Transverse colon (tissue), 4 donors: ENCODE measurements at regions not wholly inside any gene's neighbourhood (a gene's known extent, or its start where the extent isn't known, plus 50 kb on each side); places are given as distances from the start of the nearest gene placed in this dataset.
"Not testable (repeated sequence)": the region's sequence is repeated elsewhere in the genome, so short reads cannot be mapped to it uniquely, and the experiment has no call there.

ENCODE experiments used
- DNase-seq: peaks from one replicate; pipeline ENCODE4 v3.0.0-alpha.2; 2019
- H3K27ac ChIP-seq, 4 donors: fragments of 200-600 bp; sonication (generic); 2 replicates each; pipeline ENCODE4 v1.5.1; 2016 to 2018; ENCODE audit warnings: inconsistent platforms in 4 of 4
- H3K27me3 ChIP-seq: fragments of 200-600 bp; sonication (generic); 2 replicates; pipeline ENCODE4 v1.5.1; 2017; ENCODE audit warnings: inconsistent platforms
- H3K36me3 ChIP-seq, 4 donors: fragments of 200-600 bp; sonication (generic); 2 replicates each; pipeline ENCODE4 v1.5.1; 2017 to 2019; ENCODE audit warnings: inconsistent platforms in 4 of 4
- H3K4me1 ChIP-seq, 4 donors: fragments of 200-600 bp; sonication (generic); 2 replicates each; pipeline ENCODE4 v1.5.1; 2017 to 2020; ENCODE audit warnings: inconsistent platforms in 4 of 4
- H3K4me3 ChIP-seq, 4 donors: fragments of 200-600 bp; sonication (generic); 1 replicate in 1 of 4; 2 replicates in 3 of 4; pipeline versions ENCODE4 v1.5.1 to v1.6.1; 2017 to 2019; ENCODE audit warnings: inconsistent platforms in 4 of 4
- H3K9me3 ChIP-seq, 2 donors: fragments of 200-600 bp; sonication (generic); 2 replicates each; pipeline ENCODE4 v1.5.1; 2017 to 2019; ENCODE audit warnings: inconsistent platforms in 2 of 2
- EP300 ChIP-seq: sonication (generic); formaldehyde crosslinking; IDR thresholded peaks from one replicate; pipeline ENCODE4 v1.6.1; 2017; ENCODE audit warnings: antibody characterized with exemption, low read depth
- POLR2A ChIP-seq: fragments of 450-650 bp; IDR thresholded peaks from one replicate; pipeline ENCODE4 v1.6.1; 2016; ENCODE audit warnings: antibody characterized with exemption, mild to moderate bottlenecking, moderate library complexity
- POLR2AphosphoS5 ChIP-seq, 3 donors: sonication (generic); formaldehyde crosslinking; IDR thresholded peaks; one replicate each; pipeline ENCODE4 v1.6.1; 2016; ENCODE audit warnings: antibody characterized with exemption in 3 of 3
- WGBS, 2 donors: methylation state at CpG; one replicate each; pipeline ENCODE4 v1.1.5; 2018; ENCODE audit warnings: low coverage in 1 of 2; 5-methylcytosine and 5-hydroxymethylcytosine counted together
- in situ Hi-C, 4 donors: fragments of 200-750 bp; cut with MboI; loops; one replicate each; pipeline versions ENCODE4 v1.15.0 to v1.15.1; 2017; ENCODE audit warnings: low sequenced_read_pairs in 3 of 4, low pct_ligation_motif_present in 1 of 4, low pct_unique_long_range_greater_than_20kb in 1 of 4
- intact Hi-C: fragments of 100-400 bp; cut with DNase I; formaldehyde crosslinking; loops from one replicate; pipeline ENCODE4 v1.15.1; 2023; ENCODE audit warnings: low total_unique reads
- TF ChIP-seq, protein P1 (sequence below), 5 experiments: fragments of 200-600 bp in 3 of 5; fragments of 450-650 bp in 2 of 5; sonication (generic) in 3 of 5; IDR thresholded peaks; 1 replicate in 2 of 5; 2 replicates in 3 of 5; pipeline ENCODE4 v1.5.1; 2016 to 2017; ENCODE audit warnings: antibody characterized with exemption in 5 of 5, inconsistent platforms in 3 of 5, mild to moderate bottlenecking in 2 of 5, moderate library complexity in 1 of 5

DNA sequence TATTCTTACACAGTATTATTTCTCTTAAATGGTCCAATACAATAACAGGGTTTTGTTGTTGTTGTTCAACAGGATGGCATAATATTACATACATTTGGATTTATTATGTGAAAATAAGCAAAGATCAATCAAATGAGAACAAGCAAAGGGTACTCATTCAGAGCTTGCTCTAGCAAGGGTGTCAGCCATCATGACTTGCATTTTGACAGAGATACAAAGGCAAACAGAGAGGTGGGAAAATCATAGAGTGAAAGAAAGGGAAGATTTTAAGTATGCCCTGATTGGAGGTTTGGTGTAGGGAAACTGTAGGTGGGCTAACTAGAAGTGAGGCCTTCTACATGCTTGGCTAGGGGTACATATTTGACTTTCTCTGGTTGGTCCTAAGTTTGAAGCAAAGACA, 109.1 kb upstream of the BCHE start:
- H3K4me3 ChIP-seq = no peak overlapping the region
- no peaks in the 10 kb centered on the region for H3K9me3 ChIP-seq
- H3K4me1 ChIP-seq = no peaks in the 10 kb centered on the region
- no peak for DNase-seq
- intact Hi-C loops (no loop called here), in situ Hi-C loops (no loop called here)
- TF ChIP-seq POLR2A (no peak), EP300 (no peak), POLR2AphosphoS5 (IDR thresholded peaks at IDR 0.05) (no peak)
- TF ChIP-seq, protein P1, sequence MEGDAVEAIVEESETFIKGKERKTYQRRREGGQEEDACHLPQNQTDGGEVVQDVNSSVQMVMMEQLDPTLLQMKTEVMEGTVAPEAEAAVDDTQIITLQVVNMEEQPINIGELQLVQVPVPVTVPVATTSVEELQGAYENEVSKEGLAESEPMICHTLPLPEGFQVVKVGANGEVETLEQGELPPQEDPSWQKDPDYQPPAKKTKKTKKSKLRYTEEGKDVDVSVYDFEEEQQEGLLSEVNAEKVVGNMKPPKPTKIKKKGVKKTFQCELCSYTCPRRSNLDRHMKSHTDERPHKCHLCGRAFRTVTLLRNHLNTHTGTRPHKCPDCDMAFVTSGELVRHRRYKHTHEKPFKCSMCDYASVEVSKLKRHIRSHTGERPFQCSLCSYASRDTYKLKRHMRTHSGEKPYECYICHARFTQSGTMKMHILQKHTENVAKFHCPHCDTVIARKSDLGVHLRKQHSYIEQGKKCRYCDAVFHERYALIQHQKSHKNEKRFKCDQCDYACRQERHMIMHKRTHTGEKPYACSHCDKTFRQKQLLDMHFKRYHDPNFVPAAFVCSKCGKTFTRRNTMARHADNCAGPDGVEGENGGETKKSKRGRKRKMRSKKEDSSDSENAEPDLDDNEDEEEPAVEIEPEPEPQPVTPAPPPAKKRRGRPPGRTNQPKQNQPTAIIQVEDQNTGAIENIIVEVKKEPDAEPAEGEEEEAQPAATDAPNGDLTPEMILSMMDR (IDR thresholded peaks at IDR 0.05) = no peak
- H3K36me3 ChIP-seq = no peaks in the 10 kb centered on the region
- H3K27me3 ChIP-seq = no peaks in the 10 kb centered on the region
- no peak overlapping the region for H3K27ac ChIP-seq

DNA sequence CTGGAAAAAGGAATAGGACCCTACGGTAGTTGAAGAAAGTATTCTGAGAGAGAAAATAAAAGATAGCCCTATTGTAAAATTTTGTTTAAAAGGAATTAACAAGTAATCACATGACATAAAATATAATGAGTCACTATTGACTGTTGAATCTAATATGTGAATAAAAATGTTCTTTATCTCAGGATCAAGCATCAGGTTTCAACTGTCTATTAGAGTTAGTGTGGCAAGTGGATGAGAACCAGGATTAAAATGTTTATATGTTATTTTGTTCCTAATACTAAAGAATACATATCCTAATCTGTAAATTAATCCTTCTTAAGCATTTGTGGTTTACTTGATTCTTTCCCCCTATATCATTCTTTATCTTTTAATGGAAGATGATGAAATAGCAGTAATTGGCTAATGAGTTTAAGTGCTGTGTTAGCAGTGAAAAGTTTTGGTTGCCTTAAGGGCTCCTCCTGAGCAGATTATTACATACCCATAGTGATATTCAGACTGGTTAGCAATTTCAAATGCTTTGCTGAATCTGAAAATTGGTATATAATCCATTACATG, 101.8 kb upstream of the BCHE start:
- WGBS, 2 donors = 81 to 89% methylated on average over 1 of the region's 1 CpG
- Histone ChIP-seq H3K9me3 (peaks cover 0 to 4% of the 10 kb centered on the region in 2 donors), H3K4me1 (no peaks in the 10 kb centered on the region), H3K36me3 (no peaks in the 10 kb centered on the region), H3K27ac (no peak overlapping the region), H3K27me3 (no peaks in the 10 kb centered on the region), H3K4me3 (no peak overlapping the region)
- TF ChIP-seq, protein P1 (IDR thresholded peaks at IDR 0.05) = no peak
- no peak for TF ChIP-seq POLR2A
- no peak for TF ChIP-seq POLR2AphosphoS5 (IDR thresholded peaks at IDR 0.05)
- no peak for TF ChIP-seq EP300
- intact Hi-C loops (no loop called here), in situ Hi-C loops (no loop called here)
- no peak for DNase-seq

DNA sequence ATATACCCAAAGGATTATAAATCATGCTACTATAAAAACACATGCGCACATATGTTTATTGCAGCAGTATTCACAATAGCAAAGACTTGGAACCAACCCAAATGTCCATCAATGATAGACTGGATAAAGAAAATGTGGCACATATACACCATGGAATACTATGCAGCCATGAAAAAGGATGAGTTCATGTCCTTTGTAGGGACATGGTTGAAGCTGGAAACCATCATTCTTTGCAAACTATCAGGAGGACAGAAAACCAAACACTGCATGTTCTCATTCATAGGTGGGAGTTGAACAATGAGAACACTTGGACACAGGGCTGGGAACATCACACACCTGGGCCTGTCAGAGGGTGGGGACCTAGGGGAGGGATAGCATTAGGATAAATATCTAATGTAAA, 98.9 kb upstream of the BCHE start:
- DNase-seq, H3K4me1 ChIP-seq, H3K27ac ChIP-seq, intact Hi-C loops, H3K9me3 ChIP-seq, H3K4me3 ChIP-seq, H3K27me3 ChIP-seq, H3K36me3 ChIP-seq, in situ Hi-C loops: not testable (repeated sequence)
- 86 to 100% methylated on average over 1 of the region's 1 CpG for WGBS, 2 donors

DNA sequence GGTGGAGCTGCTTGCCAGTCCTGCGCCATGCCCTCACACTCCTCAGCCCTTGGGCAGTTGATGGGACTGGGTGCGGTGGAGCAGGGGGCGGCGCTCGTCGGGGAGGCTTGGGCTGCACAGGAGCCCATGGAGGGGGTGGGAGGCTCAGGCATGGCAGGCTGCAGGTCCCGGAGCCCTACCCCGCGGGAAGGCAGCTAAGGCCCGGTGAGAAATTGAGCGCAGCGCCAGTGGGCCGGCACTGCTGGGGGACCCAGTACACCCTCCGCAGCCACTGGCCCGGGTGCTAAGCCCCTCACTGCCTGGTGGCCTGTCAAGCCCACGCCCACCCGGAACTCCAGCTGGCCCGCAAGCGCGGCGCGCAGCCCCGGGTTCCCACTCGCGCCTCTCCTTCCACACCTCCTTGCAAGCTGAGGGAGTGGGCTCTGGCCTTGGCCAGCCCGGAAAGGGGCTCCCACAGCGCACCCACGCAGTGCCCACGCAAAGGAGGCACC, 87.1 kb upstream of the BCHE start:
- H3K36me3 ChIP-seq, H3K9me3 ChIP-seq, intact Hi-C loops, in situ Hi-C loops, H3K27me3 ChIP-seq, H3K27ac ChIP-seq, H3K4me1 ChIP-seq, H3K4me3 ChIP-seq, DNase-seq: not testable (repeated sequence)
- 95% methylated on average over 28 of the region's 29 CpGs; no CpG with 5 or more reads in 1 of the 2 donors for WGBS, 2 donors

DNA sequence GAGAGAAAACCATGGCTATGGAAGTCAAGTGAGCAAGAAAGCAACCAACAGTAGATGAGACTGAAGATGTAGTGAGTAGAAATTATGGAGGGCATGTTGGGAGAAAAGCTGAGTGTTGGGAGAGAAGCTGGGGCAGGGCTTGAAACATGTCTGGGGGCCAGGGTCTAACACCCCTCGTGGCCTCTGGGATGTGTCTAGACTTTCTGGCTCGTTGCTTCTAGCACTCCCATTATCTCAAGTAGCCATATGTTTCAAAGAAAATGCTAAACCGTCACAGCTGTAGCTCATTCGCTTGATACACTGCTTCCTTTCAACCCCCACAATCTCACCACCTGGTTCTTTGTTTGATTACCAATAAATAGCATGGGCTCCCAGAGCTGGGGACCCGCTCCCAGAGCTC, 83.8 kb upstream of the BCHE start:
- WGBS, 2 donors = 53 to 58% methylated on average over 4 to 5 of the region's 5 CpGs
- no peak for DNase-seq

More for the DNA sequence above, 83.8 kb upstream of the BCHE start:
- in situ Hi-C loops (no loop called here), intact Hi-C loops (no loop called here)
- Histone ChIP-seq H3K4me3 (no peak overlapping the region), H3K36me3 (no peaks in the 10 kb centered on the region), H3K4me1 (no peaks in the 10 kb centered on the region), H3K27ac (no peak overlapping the region), H3K9me3 (no peaks in the 10 kb centered on the region), H3K27me3 (no peaks in the 10 kb centered on the region)
- TF ChIP-seq, protein P1 (IDR thresholded peaks at IDR 0.05) = no peak
- no peak for TF ChIP-seq POLR2A
- TF ChIP-seq POLR2AphosphoS5 (IDR thresholded peaks at IDR 0.05) = no peak
- TF ChIP-seq EP300 = no peak
